RWPE2 (cell line): ENCODE measurements at regions not wholly inside any gene's neighbourhood (a gene's known extent, or its start where the extent isn't known, plus 50 kb on each side); places are given as distances from the start of the nearest gene placed in this dataset.

Experiments
- ATAC-seq: fragments of 200-7000 bp; cut with Tn5 transposase; 3 replicates; pipeline ENCODE4 v1.9.1; 2021; ENCODE audit warnings: low read depth
- DNase-seq: peaks from one replicate; pipeline ENCODE4 v3.0.0-alpha.2; 2020; ENCODE audit warnings: low spot score
- H3K27ac ChIP-seq: fragments of 450-650 bp; 2 replicates; pipeline ENCODE4 v1.5.1; 2017; ENCODE audit warnings: mild to moderate bottlenecking; ENCODE audit not compliant: poor library complexity, severe bottlenecking
- H3K27me3 ChIP-seq: fragments of 250-450 bp; sonication (Bioruptor Pico); 2 replicates; pipeline ENCODE4 v1.5.1; 2021; ENCODE audit warnings: mild to moderate bottlenecking, moderate library complexity; ENCODE audit not compliant: insufficient read depth, poor library complexity, severe bottlenecking
- H3K36me3 ChIP-seq: fragments of 250-450 bp; sonication (Bioruptor Pico); 2 replicates; pipeline ENCODE4 v1.5.1; 2020; ENCODE audit warnings: low read depth, mild to moderate bottlenecking, moderate library complexity
- H3K4me1 ChIP-seq: fragments of 250-450 bp; sonication (Bioruptor Pico); 2 replicates; pipeline ENCODE4 v1.5.1; 2021; ENCODE audit warnings: mild to moderate bottlenecking, moderate library complexity; ENCODE audit not compliant: insufficient read depth, poor library complexity, severe bottlenecking
- H3K4me3 ChIP-seq: fragments of 250-450 bp; sonication (Bioruptor Pico); 2 replicates; pipeline ENCODE4 v1.5.1; 2021; ENCODE audit warnings: mild to moderate bottlenecking, moderate library complexity; ENCODE audit not compliant: severe bottlenecking
- H3K9me3 ChIP-seq: fragments of 250-450 bp; sonication (Bioruptor Pico); 2 replicates; pipeline ENCODE4 v1.5.1; 2021; ENCODE audit warnings: mild to moderate bottlenecking, moderate library complexity; ENCODE audit not compliant: severe bottlenecking
- CTCF ChIP-seq: fragments of 450-650 bp; IDR thresholded peaks from one replicate; pipeline ENCODE4 v1.5.1; 2017; ENCODE audit warnings: mild to moderate bottlenecking, moderate library complexity; ENCODE audit not compliant: poor library complexity, severe bottlenecking

- no peak for TF ChIP-seq CTCF
- ATAC-seq (no peak), DNase-seq (no peak)
- no peak overlapping the region for H3K27ac ChIP-seq
- H3K4me3 ChIP-seq: no peak overlapping the region
- H3K4me1 ChIP-seq: no peaks in the 10 kb centered on the region
- no peaks in the 10 kb centered on the region for H3K27me3 ChIP-seq
- H3K36me3 ChIP-seq: no peaks in the 10 kb centered on the region
- H3K9me3 ChIP-seq: no peaks in the 10 kb centered on the region
These were observed 122.1 kb upstream of the SPACA1 start for GRCh38 chr6:87925373-87926060.

- no peaks in the 10 kb centered on the region for H3K36me3 ChIP-seq
- H3K27me3 ChIP-seq: no peaks in the 10 kb centered on the region
- H3K27ac ChIP-seq: no peak overlapping the region
- no peak for ATAC-seq
- H3K4me3 ChIP-seq: no peak overlapping the region
- H3K4me1 ChIP-seq: no peaks in the 10 kb centered on the region
- no peaks in the 10 kb centered on the region for H3K9me3 ChIP-seq
- DNase-seq: no peak
- TF ChIP-seq CTCF: no peak
These were observed 124.1 kb upstream of the SPACA1 start for GRCh38 chr6:87923389-87924050.

GRCh38 chr6:87922947-87923330, 124.7 kb upstream of the SPACA1 start:
- no peak overlapping the region for H3K27ac ChIP-seq

GRCh38 chr6:87922196-87922946, 125.3 kb upstream of the SPACA1 start:
- Histone ChIP-seq H3K27ac (no peak overlapping the region), H3K4me1 (no peaks in the 10 kb centered on the region), H3K27me3 (no peaks in the 10 kb centered on the region), H3K36me3 (no peaks in the 10 kb centered on the region), H3K9me3 (no peaks in the 10 kb centered on the region), H3K4me3 (no peak overlapping the region)
- ATAC-seq (no peak), DNase-seq (no peak)
- TF ChIP-seq CTCF: no peak

More at GRCh38 chr6:87922947-87923330, 124.7 kb upstream of the SPACA1 start:
- no peak for ATAC-seq
- no peaks in the 10 kb centered on the region for H3K9me3 ChIP-seq
- H3K4me3 ChIP-seq: no peak overlapping the region
- H3K36me3 ChIP-seq: no peaks in the 10 kb centered on the region
- DNase-seq: no peak
- H3K4me1 ChIP-seq: no peaks in the 10 kb centered on the region
- TF ChIP-seq CTCF: no peak
- H3K27me3 ChIP-seq: no peaks in the 10 kb centered on the region
